ENCODE measurements at regions not wholly inside any gene's neighbourhood (a gene's known extent, or its start where the extent isn't known, plus 50 kb on each side); places are given as distances from the start of the nearest gene placed in this dataset.

- DNase-seq (ENCODE audit: low read depth, low spot score): peak; percentile 37
Measured at GRCh38 chr12:107468182-107468581, 217.4 kb upstream of the PWP1 start.

- no peak for DNase-seq (ENCODE audit: low read depth, low spot score)
Measured at GRCh38 chr12:107469011-107469410, 216.6 kb upstream of the PWP1 start.

- DNase-seq (ENCODE audit: low read depth, low spot score): no peak
Measured at GRCh38 chr12:107470645-107471044, 215.0 kb upstream of the PWP1 start.

- DNase-seq (ENCODE audit: low read depth, low spot score): no peak
Measured at GRCh38 chr12:107472308-107472707, 213.3 kb upstream of the PWP1 start.

- no peak for DNase-seq (ENCODE audit: low read depth, low spot score)
Measured at GRCh38 chr12:107474099-107474498, 211.5 kb upstream of the PWP1 start.

GRCh38 chr12:107474639-107475539 lies 210.7 kb upstream of the PWP1 start:
- DNase-seq (ENCODE audit: low read depth, low spot score): no peak

- no peak for DNase-seq (ENCODE audit: low read depth, low spot score)
Measured at GRCh38 chr12:107475900-107476299, 209.7 kb upstream of the PWP1 start.

GRCh38 chr12:107477018-107477417 lies 208.6 kb upstream of the PWP1 start:
- no peak for DNase-seq (ENCODE audit: low read depth, low spot score)

- no peak for DNase-seq (ENCODE audit: low read depth, low spot score)
Measured at GRCh38 chr12:107477947-107478610, 207.5 kb upstream of the PWP1 start.

- no peak for DNase-seq (ENCODE audit: low read depth, low spot score)
Measured at GRCh38 chr12:107478881-107479280, 206.7 kb upstream of the PWP1 start.

- DNase-seq (ENCODE audit: low read depth, low spot score): no peak
Measured at GRCh38 chr12:107480836-107481608, 204.6 kb upstream of the PWP1 start.

- no peak for DNase-seq (ENCODE audit: low read depth, low spot score)
Measured at GRCh38 chr12:107484230-107484629, 201.4 kb upstream of the PWP1 start.

- no peak for DNase-seq (ENCODE audit: low read depth, low spot score)
Measured at GRCh38 chr12:107484941-107485340, 200.7 kb upstream of the PWP1 start.

GRCh38 chr12:107485731-107486130 lies 199.9 kb upstream of the PWP1 start:
- no peak for DNase-seq (ENCODE audit: low read depth, low spot score)

- no peak for DNase-seq (ENCODE audit: low read depth, low spot score)
Measured at GRCh38 chr12:107486140-107486892, 199.3 kb upstream of the PWP1 start.

GRCh38 chr12:107487011-107487680 lies 198.5 kb upstream of the PWP1 start:
- no peak for DNase-seq (ENCODE audit: low read depth, low spot score)

GRCh38 chr12:107488666-107489065 lies 196.9 kb upstream of the PWP1 start:
- DNase-seq (ENCODE audit: low read depth, low spot score): no peak

- no peak for DNase-seq (ENCODE audit: low read depth, low spot score)
Measured at GRCh38 chr12:107490010-107490409, 195.6 kb upstream of the PWP1 start.

- no peak for DNase-seq (ENCODE audit: low read depth, low spot score)
Measured at GRCh38 chr12:107491856-107492255, 193.7 kb upstream of the PWP1 start.

- DNase-seq (ENCODE audit: low read depth, low spot score): no peak
Measured at GRCh38 chr12:107492393-107493134, 193.0 kb upstream of the PWP1 start.

Measured in astrocyte of the hippocampus (primary cell).